Gastroesophageal sphincter (tissue), 3 donors: ENCODE measurements at regions not wholly inside any gene's neighbourhood (a gene's known extent, or its start where the extent isn't known, plus 50 kb on each side); places are given as distances from the start of the nearest gene placed in this dataset.

ENCODE experiments used
- EP300 ChIP-seq: sonication (generic); formaldehyde crosslinking; IDR thresholded peaks from one replicate; pipeline ENCODE4 v1.6.1; 2017; ENCODE audit warnings: antibody characterized with exemption, mild to moderate bottlenecking
- POLR2A ChIP-seq, 2 donors: fragments of 450-650 bp; IDR thresholded peaks; one replicate each; pipeline ENCODE4 v1.6.1; 2017; ENCODE audit warnings: antibody characterized with exemption in 2 of 2, mild to moderate bottlenecking in 2 of 2, moderate library complexity in 1 of 2
- POLR2AphosphoS5 ChIP-seq: sonication (generic); formaldehyde crosslinking; IDR thresholded peaks from one replicate; pipeline ENCODE4 v1.6.1; 2017; ENCODE audit warnings: antibody characterized with exemption
- TF ChIP-seq, protein P1 (sequence below), 4 experiments: fragments of 200-600 bp in 2 of 4; fragments of 450-650 bp in 2 of 4; sonication (generic) in 1 of 4; IDR thresholded peaks; one replicate each; pipeline ENCODE4 v1.5.1; 2017 to 2019; ENCODE audit warnings: antibody characterized with exemption in 4 of 4, mild to moderate bottlenecking in 2 of 4, moderate library complexity in 2 of 4

DNA sequence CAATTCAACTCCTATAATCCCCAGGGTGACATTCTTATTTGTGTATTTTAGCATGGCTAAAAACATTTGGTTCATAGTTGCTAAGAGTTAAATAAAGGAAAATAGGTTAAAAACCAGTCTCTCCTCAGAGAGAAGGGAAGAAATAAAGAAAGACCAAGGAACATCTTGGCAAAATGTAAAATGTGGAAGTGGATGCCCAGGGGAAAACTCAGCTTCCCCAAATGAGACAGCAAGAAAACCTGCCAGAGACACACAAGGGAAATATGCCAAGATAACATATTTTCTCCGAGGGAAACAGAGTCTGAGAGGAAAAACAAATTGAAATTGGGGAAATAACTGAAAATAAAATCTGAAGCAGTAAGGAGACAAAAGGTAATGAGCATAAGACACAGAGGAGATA, 1569.3 kb downstream of the PCDH18 start:
- TF ChIP-seq, protein P1, sequence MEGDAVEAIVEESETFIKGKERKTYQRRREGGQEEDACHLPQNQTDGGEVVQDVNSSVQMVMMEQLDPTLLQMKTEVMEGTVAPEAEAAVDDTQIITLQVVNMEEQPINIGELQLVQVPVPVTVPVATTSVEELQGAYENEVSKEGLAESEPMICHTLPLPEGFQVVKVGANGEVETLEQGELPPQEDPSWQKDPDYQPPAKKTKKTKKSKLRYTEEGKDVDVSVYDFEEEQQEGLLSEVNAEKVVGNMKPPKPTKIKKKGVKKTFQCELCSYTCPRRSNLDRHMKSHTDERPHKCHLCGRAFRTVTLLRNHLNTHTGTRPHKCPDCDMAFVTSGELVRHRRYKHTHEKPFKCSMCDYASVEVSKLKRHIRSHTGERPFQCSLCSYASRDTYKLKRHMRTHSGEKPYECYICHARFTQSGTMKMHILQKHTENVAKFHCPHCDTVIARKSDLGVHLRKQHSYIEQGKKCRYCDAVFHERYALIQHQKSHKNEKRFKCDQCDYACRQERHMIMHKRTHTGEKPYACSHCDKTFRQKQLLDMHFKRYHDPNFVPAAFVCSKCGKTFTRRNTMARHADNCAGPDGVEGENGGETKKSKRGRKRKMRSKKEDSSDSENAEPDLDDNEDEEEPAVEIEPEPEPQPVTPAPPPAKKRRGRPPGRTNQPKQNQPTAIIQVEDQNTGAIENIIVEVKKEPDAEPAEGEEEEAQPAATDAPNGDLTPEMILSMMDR (IDR thresholded peaks at IDR 0.05): no peak
- TF ChIP-seq POLR2AphosphoS5: no peak
- no peak for TF ChIP-seq POLR2A (IDR thresholded peaks at IDR 0.05)
- no peak for TF ChIP-seq EP300
